ENCODE measurements at regions not wholly inside any gene's neighbourhood (a gene's known extent, or its start where the extent isn't known, plus 50 kb on each side); places are given as distances from the start of the nearest gene placed in this dataset.

GRCh38 chrX:39159921-39160507 lies 358.8 kb downstream of the MID1IP1 start:
- TF ChIP-seq MXI1 (IDR thresholded peaks at IDR 0.05; ENCODE audit: low read depth, low read length): no peak
- TF ChIP-seq, protein P1, sequence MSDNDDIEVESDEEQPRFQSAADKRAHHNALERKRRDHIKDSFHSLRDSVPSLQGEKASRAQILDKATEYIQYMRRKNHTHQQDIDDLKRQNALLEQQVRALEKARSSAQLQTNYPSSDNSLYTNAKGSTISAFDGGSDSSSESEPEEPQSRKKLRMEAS (IDR thresholded peaks at IDR 0.05; ENCODE audit: low read depth): no peak
- no peak for TF ChIP-seq POLR2AphosphoS5 (IDR thresholded peaks at IDR 0.05; ENCODE audit: low read depth, low read length)
